Thyroid gland (tissue), 4 donors: ENCODE measurements at regions not wholly inside any gene's neighbourhood (a gene's known extent, or its start where the extent isn't known, plus 50 kb on each side); places are given as distances from the start of the nearest gene placed in this dataset.

Experiments
- POLR2A ChIP-seq, 2 donors: fragments of 450-650 bp; IDR thresholded peaks; one replicate each; pipeline ENCODE4 v1.6.1; 2017; ENCODE audit warnings: antibody characterized with exemption in 2 of 2, mild to moderate bottlenecking in 2 of 2, moderate library complexity in 1 of 2
- TF ChIP-seq, protein P1 (sequence below), 6 experiments: fragments of 200-600 bp in 3 of 6; fragments of 450-650 bp in 3 of 6; sonication (generic) in 3 of 6; IDR thresholded peaks; one replicate each; pipeline ENCODE4 v1.5.1; 2016 to 2019; ENCODE audit warnings: antibody characterized with exemption in 6 of 6, mild to moderate bottlenecking in 2 of 6, inconsistent platforms in 1 of 6, moderate library complexity in 1 of 6

DNA sequence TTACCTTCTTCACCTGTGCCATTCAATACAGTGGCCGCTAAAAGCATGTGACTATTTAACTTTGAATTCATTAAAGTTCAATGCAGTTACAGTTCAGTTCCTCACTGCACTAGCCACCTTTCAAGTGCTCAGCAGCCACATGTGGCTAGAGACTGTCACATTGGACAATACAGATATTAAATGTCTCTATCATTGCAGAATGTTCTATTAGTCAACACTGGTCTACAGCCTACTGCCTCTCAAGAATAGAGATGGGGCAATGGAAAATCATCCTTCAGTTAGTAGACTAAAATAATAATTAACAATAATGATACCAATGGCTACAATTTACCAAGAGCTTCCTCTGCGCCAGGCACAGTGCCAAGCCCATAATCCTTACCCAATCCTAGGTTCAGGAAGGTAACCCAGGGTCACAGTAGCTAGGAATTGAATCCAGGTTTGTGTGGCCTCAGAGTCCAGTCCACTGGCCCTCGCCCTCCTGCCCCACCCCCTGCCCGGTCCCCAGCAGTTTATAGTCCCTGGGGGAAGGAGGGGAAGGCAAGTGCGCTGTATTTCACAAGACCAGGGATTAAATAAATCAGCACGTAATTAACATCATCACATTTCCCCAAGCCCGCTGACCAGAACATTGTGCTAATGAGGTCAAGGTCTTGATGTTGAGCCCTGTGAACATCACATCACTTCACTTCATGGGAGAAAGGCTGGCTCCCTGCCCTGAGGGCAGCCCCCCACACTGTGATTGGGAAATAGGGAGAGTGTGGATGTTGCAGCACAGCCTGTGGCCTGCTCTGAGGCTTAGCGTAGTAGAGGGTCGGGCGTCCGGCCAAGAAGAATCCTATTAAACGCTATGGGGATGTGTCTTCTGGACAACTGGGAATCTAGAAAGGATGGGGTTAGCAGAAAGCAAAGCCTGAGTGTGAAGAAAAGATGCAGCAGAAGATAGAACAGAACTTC lies 147.2 kb downstream of the VEGFA start:
- TF ChIP-seq, protein P1, sequence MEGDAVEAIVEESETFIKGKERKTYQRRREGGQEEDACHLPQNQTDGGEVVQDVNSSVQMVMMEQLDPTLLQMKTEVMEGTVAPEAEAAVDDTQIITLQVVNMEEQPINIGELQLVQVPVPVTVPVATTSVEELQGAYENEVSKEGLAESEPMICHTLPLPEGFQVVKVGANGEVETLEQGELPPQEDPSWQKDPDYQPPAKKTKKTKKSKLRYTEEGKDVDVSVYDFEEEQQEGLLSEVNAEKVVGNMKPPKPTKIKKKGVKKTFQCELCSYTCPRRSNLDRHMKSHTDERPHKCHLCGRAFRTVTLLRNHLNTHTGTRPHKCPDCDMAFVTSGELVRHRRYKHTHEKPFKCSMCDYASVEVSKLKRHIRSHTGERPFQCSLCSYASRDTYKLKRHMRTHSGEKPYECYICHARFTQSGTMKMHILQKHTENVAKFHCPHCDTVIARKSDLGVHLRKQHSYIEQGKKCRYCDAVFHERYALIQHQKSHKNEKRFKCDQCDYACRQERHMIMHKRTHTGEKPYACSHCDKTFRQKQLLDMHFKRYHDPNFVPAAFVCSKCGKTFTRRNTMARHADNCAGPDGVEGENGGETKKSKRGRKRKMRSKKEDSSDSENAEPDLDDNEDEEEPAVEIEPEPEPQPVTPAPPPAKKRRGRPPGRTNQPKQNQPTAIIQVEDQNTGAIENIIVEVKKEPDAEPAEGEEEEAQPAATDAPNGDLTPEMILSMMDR (IDR thresholded peaks at IDR 0.05): no peak
- no peak for TF ChIP-seq POLR2A (IDR thresholded peaks at IDR 0.05)
